GM23248 (cell line): ENCODE measurements at regions not wholly inside any gene's neighbourhood (a gene's known extent, or its start where the extent isn't known, plus 50 kb on each side); places are given as distances from the start of the nearest gene placed in this dataset.

Experiments used
- EZH2 ChIP-seq: fragments of 200-600 bp; sonication (generic); IDR thresholded peaks from 2 replicates; pipeline ENCODE4 v1.6.1; 2018; ENCODE audit warnings: antibody characterized with exemption, mild to moderate bottlenecking; ENCODE audit not compliant: insufficient read depth, poor library complexity, severe bottlenecking
- EZH2phosphoT487 ChIP-seq: fragments of 200-600 bp; sonication (generic); IDR thresholded peaks from 2 replicates; pipeline ENCODE4 v1.6.1; 2018; ENCODE audit warnings: antibody characterized with exemption, moderate library complexity, mild to moderate bottlenecking, low read depth; ENCODE audit not compliant: insufficient read depth

DNA sequence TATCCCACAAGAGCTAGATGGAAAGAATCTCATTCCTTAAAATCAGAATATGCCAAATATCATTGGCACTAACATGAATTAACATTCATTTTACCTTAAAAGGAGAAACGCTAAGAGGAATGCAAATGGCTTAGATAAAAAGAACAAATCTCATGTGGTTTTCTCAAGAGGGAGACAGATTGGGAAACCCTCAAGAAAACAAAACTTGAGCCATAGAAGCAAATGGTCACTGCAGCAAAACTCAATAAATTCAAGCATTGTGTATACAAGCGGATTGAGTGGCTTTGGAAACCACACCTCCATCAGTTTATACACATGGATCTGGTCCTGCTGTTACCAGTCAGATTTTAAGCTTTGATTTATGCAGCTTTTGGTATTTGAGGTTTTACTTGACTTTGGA, 1331.8 kb upstream of the ZEB2 start:
- TF ChIP-seq EZH2phosphoT487 (no peak), EZH2 (no peak)
